ENCODE measurements at regions not wholly inside any gene's neighbourhood (a gene's known extent, or its start where the extent isn't known, plus 50 kb on each side); places are given as distances from the start of the nearest gene placed in this dataset.

- Histone ChIP-seq H2AFZ (ENCODE audit: control insufficient read depth, low read length) (no peak overlapping the region), H3K36me3 (ENCODE audit: control insufficient read depth in 2 of 2, extremely low read depth in 1 of 2, insufficient read depth in 2 of 2, low read length in 2 of 2) (no peaks in the 10 kb centered on the region), H3K9me3 (ENCODE audit: control insufficient read depth, low read depth, low read length) (no peaks in the 10 kb centered on the region), H4K20me1 (ENCODE audit: control insufficient read depth, extremely low read depth, insufficient read depth, low read length) (no peaks in the 10 kb centered on the region), H3K4me2 (ENCODE audit: control insufficient read depth, extremely low read depth, insufficient read depth, low read depth, low read length) (no peak overlapping the region), H3K9me1 (ENCODE audit: control insufficient read depth, extremely low read depth, insufficient read depth, low read length) (no peaks in the 10 kb centered on the region), H3K27ac (ENCODE audit: control insufficient read depth, insufficient read depth, low read length) (no peak overlapping the region), H3K27me3 (ENCODE audit: control insufficient read depth, extremely low read depth, insufficient read depth, low read length) (no peaks in the 10 kb centered on the region), H3K79me2 (ENCODE audit: control insufficient read depth, insufficient read depth, low read length) (no peaks in the 10 kb centered on the region), H3K4me3 (ENCODE audit: control insufficient read depth in 2 of 3, extremely low read depth in 1 of 3, insufficient read depth in 2 of 3, low read depth in 1 of 3, low read length in 3 of 3) (no peak overlapping the region), H3K4me1 (ENCODE audit: control insufficient read depth, extremely low read depth, insufficient read depth, low read length) (no peaks in the 10 kb centered on the region), H3K9ac (ENCODE audit: control insufficient read depth, extremely low read depth, insufficient read depth, low read length) (no peak overlapping the region)
- FAIRE-seq (no peak), DNase-seq (ENCODE audit: low read depth, low spot score) (no peak)
- TF ChIP-seq, protein P1, sequence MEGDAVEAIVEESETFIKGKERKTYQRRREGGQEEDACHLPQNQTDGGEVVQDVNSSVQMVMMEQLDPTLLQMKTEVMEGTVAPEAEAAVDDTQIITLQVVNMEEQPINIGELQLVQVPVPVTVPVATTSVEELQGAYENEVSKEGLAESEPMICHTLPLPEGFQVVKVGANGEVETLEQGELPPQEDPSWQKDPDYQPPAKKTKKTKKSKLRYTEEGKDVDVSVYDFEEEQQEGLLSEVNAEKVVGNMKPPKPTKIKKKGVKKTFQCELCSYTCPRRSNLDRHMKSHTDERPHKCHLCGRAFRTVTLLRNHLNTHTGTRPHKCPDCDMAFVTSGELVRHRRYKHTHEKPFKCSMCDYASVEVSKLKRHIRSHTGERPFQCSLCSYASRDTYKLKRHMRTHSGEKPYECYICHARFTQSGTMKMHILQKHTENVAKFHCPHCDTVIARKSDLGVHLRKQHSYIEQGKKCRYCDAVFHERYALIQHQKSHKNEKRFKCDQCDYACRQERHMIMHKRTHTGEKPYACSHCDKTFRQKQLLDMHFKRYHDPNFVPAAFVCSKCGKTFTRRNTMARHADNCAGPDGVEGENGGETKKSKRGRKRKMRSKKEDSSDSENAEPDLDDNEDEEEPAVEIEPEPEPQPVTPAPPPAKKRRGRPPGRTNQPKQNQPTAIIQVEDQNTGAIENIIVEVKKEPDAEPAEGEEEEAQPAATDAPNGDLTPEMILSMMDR (optimal IDR thresholded peaks at IDR 0.05 in 1 of 3, IDR thresholded peaks at IDR 0.05 in 1 of 3, conservative IDR thresholded peaks at IDR 0.05 in 1 of 3; ENCODE audit: extremely low read depth in 1 of 3, insufficient read depth in 2 of 3, low read length in 3 of 3) = no peak
- TF ChIP-seq EZH2 (IDR thresholded peaks at IDR 0.05; ENCODE audit: low read length) = no peak
- dilution Hi-C loops (cut with MboI; ENCODE audit: extremely low pct_ligation_motif_present, low sequenced_read_pairs) = no loop called here
Observed at GRCh38 chr3:74456166-74456565, 158.3 kb downstream of the CNTN3 start.

DNA sequence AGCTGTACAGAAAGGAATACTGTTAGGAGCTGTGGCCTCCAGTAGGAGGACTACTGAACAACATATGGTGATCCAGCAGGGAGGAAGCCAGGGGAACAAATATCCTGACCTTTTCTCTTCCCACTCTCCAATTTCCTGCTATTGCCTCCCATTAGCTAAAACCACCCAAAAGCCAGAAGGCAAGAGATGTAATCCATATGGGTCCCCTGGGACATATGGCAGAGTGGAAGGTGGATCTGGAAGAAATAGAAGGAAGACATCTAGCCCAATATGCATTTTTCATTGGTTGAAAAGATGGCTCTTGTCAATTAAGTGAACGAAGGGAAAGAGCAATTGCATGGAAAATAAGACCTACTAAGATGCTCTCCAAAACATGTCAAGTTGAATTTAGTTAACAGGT lies 167.2 kb downstream of the CNTN3 start:
- Histone ChIP-seq H3K4me3 (ENCODE audit: control insufficient read depth in 2 of 3, extremely low read depth in 1 of 3, insufficient read depth in 2 of 3, low read depth in 1 of 3, low read length in 3 of 3) (no peak overlapping the region), H3K36me3 (ENCODE audit: control insufficient read depth in 2 of 2, extremely low read depth in 1 of 2, insufficient read depth in 2 of 2, low read length in 2 of 2) (no peaks in the 10 kb centered on the region), H3K4me2 (ENCODE audit: control insufficient read depth, extremely low read depth, insufficient read depth, low read depth, low read length) (no peak overlapping the region), H2AFZ (ENCODE audit: control insufficient read depth, low read length) (no peak overlapping the region), H3K9me3 (ENCODE audit: control insufficient read depth, low read depth, low read length) (no peaks in the 10 kb centered on the region), H3K9me1 (ENCODE audit: control insufficient read depth, extremely low read depth, insufficient read depth, low read length) (no peaks in the 10 kb centered on the region), H3K79me2 (ENCODE audit: control insufficient read depth, insufficient read depth, low read length) (no peaks in the 10 kb centered on the region), H4K20me1 (ENCODE audit: control insufficient read depth, extremely low read depth, insufficient read depth, low read length) (no peaks in the 10 kb centered on the region), H3K4me1 (ENCODE audit: control insufficient read depth, extremely low read depth, insufficient read depth, low read length) (no peaks in the 10 kb centered on the region), H3K27ac (ENCODE audit: control insufficient read depth, insufficient read depth, low read length) (no peak overlapping the region), H3K27me3 (ENCODE audit: control insufficient read depth, extremely low read depth, insufficient read depth, low read length) (no peaks in the 10 kb centered on the region), H3K9ac (ENCODE audit: control insufficient read depth, extremely low read depth, insufficient read depth, low read length) (no peak overlapping the region)
- FAIRE-seq (no peak), DNase-seq (ENCODE audit: low read depth, low spot score) (no peak)
- no peak for TF ChIP-seq EZH2 (IDR thresholded peaks at IDR 0.05; ENCODE audit: low read length)
- TF ChIP-seq, protein P1 (optimal IDR thresholded peaks at IDR 0.05 in 1 of 3, IDR thresholded peaks at IDR 0.05 in 1 of 3, conservative IDR thresholded peaks at IDR 0.05 in 1 of 3; ENCODE audit: extremely low read depth in 1 of 3, insufficient read depth in 2 of 3, low read length in 3 of 3) = no peak
- dilution Hi-C loops (cut with MboI; ENCODE audit: extremely low pct_ligation_motif_present, low sequenced_read_pairs) = no loop called here
